Stomach (tissue), 4 donors: ENCODE measurements at regions not wholly inside any gene's neighbourhood (a gene's known extent, or its start where the extent isn't known, plus 50 kb on each side); places are given as distances from the start of the nearest gene placed in this dataset.
"Not testable (repeated sequence)": the region's sequence is repeated elsewhere in the genome, so short reads cannot be mapped to it uniquely, and the experiment has no call there.

ENCODE experiments used
- EP300 ChIP-seq: sonication (generic); formaldehyde crosslinking; IDR thresholded peaks from one replicate; pipeline ENCODE4 v1.6.1; 2017; ENCODE audit warnings: antibody characterized with exemption
- POLR2A ChIP-seq, 4 donors: fragments of 450-650 bp; IDR thresholded peaks; one replicate each; pipeline ENCODE4 v1.6.1; 2016; ENCODE audit warnings: antibody characterized with exemption in 4 of 4, control low read depth in 2 of 4, mild to moderate bottlenecking in 1 of 4, moderate library complexity in 1 of 4
- TF ChIP-seq, protein P1 (sequence below), 7 experiments: fragments of 450-650 bp in 4 of 7; fragments of 200-600 bp in 3 of 7; sonication (generic) in 3 of 7; IDR thresholded peaks; one replicate each; pipeline ENCODE4 v1.5.1; 2016 to 2019; ENCODE audit warnings: antibody characterized with exemption in 7 of 7, control low read depth in 2 of 7, mild to moderate bottlenecking in 1 of 7

DNA sequence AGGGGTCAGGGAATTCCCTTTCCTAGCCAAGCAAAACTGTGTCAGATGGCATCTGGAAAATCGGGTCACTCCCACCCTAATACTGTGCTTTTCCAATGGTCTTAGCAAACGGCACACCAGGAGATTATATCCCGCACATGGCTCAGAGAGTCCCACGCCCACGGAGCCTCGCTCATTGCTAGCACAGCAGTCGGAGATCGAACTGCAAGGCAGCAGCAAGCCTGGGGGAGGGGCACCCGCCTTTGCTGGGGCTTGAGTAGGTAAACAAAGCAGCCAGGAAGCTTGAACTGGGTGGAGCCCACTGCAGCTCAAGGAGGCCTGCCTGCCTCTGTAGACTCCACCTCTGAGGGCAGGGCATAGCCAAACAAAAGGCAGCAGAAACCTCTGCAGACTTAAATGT, 393.3 kb upstream of the ONECUT1 start:
- TF ChIP-seq, protein P1, sequence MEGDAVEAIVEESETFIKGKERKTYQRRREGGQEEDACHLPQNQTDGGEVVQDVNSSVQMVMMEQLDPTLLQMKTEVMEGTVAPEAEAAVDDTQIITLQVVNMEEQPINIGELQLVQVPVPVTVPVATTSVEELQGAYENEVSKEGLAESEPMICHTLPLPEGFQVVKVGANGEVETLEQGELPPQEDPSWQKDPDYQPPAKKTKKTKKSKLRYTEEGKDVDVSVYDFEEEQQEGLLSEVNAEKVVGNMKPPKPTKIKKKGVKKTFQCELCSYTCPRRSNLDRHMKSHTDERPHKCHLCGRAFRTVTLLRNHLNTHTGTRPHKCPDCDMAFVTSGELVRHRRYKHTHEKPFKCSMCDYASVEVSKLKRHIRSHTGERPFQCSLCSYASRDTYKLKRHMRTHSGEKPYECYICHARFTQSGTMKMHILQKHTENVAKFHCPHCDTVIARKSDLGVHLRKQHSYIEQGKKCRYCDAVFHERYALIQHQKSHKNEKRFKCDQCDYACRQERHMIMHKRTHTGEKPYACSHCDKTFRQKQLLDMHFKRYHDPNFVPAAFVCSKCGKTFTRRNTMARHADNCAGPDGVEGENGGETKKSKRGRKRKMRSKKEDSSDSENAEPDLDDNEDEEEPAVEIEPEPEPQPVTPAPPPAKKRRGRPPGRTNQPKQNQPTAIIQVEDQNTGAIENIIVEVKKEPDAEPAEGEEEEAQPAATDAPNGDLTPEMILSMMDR (IDR thresholded peaks at IDR 0.05), result not testable (repeated sequence)
- not testable (repeated sequence) for TF ChIP-seq POLR2A (IDR thresholded peaks at IDR 0.05); EP300
